ENCODE measurements at regions not wholly inside any gene's neighbourhood (a gene's known extent, or its start where the extent isn't known, plus 50 kb on each side); places are given as distances from the start of the nearest gene placed in this dataset.

GRCh38 chr10:76631884-76632766, 1005.5 kb downstream of the KCNMA1 start (continued):
- TF ChIP-seq, protein P1, sequence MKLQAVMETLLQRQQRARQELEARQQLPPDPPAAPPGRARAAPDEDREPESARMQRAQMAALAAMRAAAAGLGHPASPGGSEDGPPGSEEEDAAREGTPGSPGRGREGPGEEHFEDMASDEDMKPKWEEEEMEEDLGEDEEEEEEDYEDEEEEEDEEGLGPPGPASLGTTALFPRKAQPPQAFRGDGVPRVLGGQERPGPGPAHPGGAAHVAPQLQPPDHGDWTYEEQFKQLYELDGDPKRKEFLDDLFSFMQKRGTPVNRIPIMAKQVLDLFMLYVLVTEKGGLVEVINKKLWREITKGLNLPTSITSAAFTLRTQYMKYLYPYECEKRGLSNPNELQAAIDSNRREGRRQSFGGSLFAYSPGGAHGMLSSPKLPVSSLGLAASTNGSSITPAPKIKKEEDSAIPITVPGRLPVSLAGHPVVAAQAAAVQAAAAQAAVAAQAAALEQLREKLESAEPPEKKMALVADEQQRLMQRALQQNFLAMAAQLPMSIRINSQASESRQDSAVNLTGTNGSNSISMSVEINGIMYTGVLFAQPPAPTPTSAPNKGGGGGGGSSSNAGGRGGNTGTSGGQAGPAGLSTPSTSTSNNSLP (IDR thresholded peaks at IDR 0.05; ENCODE audit: borderline replicate concordance, low read depth, low read length): no peak
- TF ChIP-seq, protein P2, sequence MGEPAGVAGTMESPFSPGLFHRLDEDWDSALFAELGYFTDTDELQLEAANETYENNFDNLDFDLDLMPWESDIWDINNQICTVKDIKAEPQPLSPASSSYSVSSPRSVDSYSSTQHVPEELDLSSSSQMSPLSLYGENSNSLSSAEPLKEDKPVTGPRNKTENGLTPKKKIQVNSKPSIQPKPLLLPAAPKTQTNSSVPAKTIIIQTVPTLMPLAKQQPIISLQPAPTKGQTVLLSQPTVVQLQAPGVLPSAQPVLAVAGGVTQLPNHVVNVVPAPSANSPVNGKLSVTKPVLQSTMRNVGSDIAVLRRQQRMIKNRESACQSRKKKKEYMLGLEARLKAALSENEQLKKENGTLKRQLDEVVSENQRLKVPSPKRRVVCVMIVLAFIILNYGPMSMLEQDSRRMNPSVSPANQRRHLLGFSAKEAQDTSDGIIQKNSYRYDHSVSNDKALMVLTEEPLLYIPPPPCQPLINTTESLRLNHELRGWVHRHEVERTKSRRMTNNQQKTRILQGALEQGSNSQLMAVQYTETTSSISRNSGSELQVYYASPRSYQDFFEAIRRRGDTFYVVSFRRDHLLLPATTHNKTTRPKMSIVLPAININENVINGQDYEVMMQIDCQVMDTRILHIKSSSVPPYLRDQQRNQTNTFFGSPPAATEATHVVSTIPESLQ (CRISPR knock-in tag; IDR thresholded peaks at IDR 0.05): no peak
- TF ChIP-seq, protein P3, sequence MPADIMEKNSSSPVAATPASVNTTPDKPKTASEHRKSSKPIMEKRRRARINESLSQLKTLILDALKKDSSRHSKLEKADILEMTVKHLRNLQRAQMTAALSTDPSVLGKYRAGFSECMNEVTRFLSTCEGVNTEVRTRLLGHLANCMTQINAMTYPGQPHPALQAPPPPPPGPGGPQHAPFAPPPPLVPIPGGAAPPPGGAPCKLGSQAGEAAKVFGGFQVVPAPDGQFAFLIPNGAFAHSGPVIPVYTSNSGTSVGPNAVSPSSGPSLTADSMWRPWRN (IDR thresholded peaks at IDR 0.05; ENCODE audit: low read depth): no peak
- TF ChIP-seq PYGO2 (tag; IDR thresholded peaks at IDR 0.05) (no peak), ZBED1 (IDR thresholded peaks at IDR 0.05) (no peak)

Data from K562 (cell line).